Globus pallidus (tissue), 1 donor: ENCODE measurements at regions not wholly inside any gene's neighbourhood (a gene's known extent, or its start where the extent isn't known, plus 50 kb on each side); places are given as distances from the start of the nearest gene placed in this dataset.

Source experiments
- DNase-seq: peaks from one replicate; pipeline ENCODE4 v3.0.0-alpha.2; 2015; ENCODE audit warnings: low spot score

GRCh38 chr6:134117409-134117808 is 65.0 kb upstream of the SLC2A12 start:
- DNase-seq = peak; percentile 69

GRCh38 chr6:134115715-134116074 is 63.3 kb upstream of the SLC2A12 start:
- DNase-seq = peak; percentile 90

- no peak for DNase-seq
Measured at GRCh38 chr6:134114918-134115714, 62.7 kb upstream of the SLC2A12 start.

GRCh38 chr6:134114489-134114888 is 62.1 kb upstream of the SLC2A12 start:
- peak; percentile 10 for DNase-seq

- no peak for DNase-seq
Measured at GRCh38 chr6:134111726-134112125, 59.3 kb upstream of the SLC2A12 start.

GRCh38 chr6:134111062-134111677 is 58.7 kb upstream of the SLC2A12 start:
- DNase-seq = peak; percentile 58

GRCh38 chr6:134106702-134107101 is 54.3 kb upstream of the SLC2A12 start:
- no peak for DNase-seq

- no peak for DNase-seq
Measured at GRCh38 chr6:134105940-134106339, 53.5 kb upstream of the SLC2A12 start.

- DNase-seq = no peak
Measured at GRCh38 chr6:134103006-134103405, 50.6 kb upstream of the SLC2A12 start.
